Mucosa of gallbladder (tissue), 1 donor: ENCODE measurements at regions not wholly inside any gene's neighbourhood (a gene's known extent, or its start where the extent isn't known, plus 50 kb on each side); places are given as distances from the start of the nearest gene placed in this dataset.

ENCODE experiments used
- DNase-seq: peaks from one replicate; pipeline ENCODE4 v3.0.0-alpha.2; 2020; ENCODE audit warnings: low spot score
- donor health status: DM: no; HTN: no; CAD: no.

DNA sequence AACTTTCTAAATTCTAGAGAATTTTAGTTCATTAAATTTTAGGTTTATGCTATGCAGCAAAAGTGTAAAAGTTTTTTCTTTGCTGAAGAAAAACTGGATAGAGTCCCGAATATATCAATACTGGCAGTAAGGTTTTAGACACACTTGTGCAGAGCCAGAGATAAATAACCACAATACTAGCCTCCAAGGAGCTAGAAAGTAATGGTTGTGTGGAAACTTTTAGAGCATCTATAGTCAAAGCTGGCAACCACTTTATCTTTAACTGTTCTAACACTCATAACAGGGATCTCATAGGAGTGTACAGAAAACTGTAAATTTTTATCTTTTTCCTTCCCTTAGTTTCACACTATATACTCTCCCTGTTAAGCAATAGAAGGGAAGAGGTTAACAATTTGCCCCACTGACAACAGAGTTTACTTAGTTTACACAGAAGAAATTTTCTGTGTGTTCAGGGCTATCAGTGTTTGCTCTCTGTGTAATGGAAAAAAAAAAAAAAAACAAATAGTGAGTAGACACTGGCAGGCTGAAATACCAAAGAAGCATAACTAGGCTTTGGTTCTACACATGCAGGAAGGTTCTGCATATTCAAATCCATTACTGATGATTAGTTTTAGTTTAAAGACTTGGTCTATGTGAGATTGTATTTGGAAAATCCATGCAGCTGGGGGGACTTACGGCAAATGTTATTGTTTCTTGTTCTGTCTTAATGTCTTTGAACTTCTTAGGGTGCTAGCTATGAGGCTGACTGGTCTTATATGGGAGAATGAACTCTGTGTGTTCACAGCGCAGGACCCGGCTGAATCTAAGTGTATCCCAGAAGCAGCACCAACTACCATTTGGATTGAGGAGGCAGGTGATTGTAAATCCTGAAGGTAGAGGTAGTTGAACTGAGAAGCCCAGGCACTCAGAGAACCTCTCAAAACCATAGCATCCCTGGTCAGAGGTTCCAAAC lies 187.6 kb downstream of the PCSK1 start:
- no peak for DNase-seq

DNA sequence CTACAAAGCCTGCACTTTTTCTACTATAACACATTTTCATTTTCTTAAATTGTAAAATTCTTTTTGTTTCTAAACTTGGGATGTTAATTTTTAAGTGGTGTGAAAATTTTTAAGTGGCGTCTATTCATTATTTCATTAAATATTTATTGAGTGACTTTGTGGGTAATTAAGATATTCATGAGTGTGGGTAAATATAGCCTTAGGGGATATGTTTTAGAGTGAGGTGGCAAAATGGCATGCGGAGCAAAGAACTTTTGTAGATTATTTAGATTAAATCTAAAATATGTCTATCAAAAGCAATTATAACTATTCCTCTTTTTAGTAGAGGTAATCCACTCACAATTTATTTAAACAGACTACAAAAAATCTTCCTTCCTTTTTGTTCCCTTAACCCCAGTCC lies 188.4 kb downstream of the PCSK1 start:
- DNase-seq: no peak

DNA sequence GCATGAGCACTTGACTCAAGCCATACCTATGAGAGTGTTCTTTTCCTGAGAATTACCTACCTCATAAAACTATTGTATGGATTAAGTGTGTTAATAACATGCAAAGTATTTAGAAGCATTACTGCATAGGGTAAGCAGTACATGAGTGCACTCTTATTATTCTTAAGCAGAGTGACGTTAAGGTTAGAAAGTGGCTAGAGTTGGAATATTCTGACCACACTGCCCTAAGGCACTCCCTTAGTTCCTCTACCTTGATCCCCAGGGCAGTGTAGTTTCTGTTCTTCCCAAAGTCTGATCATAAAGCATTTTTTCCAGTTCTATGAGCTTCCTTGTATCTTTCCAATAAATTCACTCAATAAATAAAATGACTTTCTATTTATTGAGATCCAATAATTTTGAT lies 189.2 kb downstream of the PCSK1 start:
- DNase-seq: no peak

DNA sequence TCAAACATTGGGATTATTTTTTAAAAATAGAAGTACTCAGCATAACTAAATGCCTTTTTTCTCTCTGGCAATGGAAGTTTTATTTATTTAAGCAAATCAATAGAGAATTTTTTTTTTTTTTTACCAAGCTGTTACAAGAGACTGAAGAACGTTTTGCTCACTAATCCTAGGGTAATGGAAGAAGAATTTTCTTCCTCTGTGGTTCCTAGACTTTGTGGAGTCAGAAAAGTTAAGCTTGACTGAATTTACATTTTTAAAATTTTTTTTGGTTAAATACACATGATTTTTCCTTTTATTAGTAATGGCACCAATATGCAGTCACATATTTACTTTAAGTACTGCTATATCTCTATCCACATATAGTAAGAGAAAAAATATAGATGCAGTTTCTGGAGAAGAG lies 189.8 kb downstream of the PCSK1 start:
- no peak for DNase-seq

DNA sequence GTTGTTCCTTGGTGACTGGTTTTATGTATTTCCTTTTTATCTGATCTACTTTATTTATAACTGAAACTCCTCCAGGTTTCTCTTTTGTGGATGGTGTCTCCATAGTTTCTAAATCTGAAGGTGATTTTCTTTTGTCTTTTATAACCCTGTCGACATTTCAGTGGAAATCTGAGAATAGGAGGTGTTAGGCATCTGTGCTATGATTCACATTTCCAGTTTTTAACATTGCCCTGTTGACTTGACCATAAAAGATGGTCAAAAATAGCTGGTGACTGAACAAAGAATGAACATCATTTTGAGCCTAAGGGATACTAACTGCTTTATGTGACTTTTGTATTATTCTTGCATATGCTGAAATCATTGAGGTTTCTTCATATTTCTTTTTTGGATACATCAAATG lies 190.5 kb downstream of the PCSK1 start:
- DNase-seq: no peak

DNA sequence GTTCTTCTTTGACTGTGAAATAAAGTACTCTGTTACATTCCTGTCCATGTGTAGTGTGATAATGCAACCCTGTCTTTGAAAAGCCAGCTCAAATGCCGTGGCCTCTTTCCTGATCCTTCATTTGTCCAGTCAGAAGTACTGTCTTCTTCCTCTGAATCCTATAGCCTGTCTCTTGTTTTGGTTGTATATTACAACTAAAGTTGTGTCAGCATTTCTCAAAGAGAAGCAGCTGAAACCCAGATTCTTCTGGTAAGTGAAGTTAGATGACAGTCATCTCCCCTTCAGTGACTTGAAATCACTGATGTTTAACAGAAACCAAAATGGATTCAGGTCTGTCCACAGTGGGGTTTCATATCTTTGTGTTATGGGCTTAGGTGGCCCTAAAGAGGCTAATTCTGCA lies 196.2 kb downstream of the PCSK1 start:
- no peak for DNase-seq

DNA sequence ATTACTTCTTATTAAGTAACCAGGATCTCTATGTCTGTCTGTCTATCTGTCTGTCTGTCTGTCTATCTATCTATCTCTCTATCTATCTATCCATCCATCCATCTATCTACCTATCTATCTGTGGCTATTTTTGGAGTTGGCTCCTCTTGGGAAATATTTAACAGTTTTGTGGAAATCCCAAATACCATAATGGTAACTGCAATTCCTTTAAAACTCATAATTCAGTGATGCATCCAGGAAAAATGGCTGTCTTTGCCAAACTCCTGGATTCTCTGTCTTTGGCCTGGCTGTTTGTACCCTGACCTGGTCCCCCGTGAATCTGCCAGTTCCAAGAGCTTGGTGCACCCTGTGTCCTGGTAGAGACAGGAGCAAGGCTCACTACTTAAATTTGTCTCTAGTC lies 197.0 kb downstream of the PCSK1 start:
- no peak for DNase-seq

DNA sequence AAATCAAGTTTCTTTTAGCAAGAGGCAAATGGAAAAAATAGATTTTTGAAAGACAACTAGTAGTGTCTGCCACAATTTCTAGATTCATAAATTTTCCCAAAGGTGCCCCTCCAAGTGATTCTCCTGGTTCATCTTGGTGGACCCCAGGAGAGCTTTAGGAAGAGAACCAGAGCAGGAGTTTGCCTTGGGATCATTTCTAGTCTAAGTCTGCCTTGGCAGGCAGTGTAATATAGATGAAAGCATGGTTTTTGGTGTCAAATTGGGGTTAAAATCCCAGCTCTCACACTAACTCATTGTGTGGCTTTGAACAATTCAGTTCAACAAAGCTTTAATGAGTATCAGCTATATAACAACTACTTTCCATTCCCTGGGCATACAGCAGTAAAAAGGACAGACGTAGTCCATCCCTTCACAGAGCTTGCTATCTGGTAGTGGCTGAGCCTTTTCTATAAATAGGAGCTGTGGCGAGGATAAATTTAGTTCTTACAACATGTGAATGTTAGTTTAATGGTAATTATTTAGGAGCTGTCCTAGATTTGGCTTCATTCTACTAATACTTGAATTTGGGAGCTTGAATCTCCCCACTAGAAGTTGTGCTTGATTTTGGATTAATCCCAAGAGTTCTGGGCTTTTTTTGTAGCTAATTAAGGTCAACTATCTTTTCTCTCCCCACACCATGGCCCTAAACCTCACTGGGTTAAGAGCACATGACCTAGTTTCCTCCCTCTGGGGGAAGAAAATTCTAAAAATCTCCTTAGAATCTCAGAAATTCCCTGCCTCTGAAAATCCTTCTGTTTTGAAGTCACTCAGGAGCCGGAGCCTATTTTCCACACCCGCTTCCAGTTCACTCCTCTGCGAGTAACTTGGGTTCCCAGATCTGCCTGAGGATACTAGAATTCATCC lies 197.8 kb downstream of the PCSK1 start:
- no peak for DNase-seq

DNA sequence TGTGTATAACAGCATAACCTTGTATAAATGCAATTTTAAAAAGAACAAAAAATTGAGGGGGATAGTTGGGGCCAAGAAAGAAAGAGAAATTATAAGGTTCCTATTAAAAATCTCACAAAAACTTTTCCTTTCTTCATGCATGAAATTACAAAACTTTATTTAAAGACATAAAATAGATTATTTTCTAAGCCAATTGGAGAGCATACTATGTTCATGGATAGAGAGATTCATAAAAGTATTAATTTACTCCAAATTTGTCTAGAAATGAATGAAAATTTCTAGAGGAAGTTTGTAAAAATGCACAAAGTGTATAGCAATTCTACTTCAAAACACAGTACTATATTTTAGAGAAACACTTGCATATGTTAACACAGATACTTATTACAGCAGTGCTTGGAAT lies 200.4 kb downstream of the PCSK1 start:
- no peak for DNase-seq

DNA sequence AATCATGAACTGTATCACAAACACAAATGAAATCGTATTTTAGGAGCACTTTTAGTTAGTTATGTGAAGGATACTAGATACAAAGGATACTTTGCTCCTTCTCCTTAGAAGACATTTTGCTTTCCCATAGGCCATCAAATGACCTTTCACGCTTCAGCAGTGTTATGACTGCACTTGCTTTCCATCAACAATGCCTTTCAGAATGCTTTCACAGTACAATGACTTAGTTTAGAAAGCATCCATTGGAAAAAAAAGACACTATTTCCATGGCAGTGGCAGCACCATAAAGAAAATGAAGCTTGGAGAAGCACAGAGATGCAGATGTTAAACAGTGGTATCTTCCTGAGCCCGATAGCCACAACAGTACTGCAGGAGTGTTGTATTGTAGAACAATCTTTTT lies 203.9 kb downstream of the PCSK1 start:
- no peak for DNase-seq

DNA sequence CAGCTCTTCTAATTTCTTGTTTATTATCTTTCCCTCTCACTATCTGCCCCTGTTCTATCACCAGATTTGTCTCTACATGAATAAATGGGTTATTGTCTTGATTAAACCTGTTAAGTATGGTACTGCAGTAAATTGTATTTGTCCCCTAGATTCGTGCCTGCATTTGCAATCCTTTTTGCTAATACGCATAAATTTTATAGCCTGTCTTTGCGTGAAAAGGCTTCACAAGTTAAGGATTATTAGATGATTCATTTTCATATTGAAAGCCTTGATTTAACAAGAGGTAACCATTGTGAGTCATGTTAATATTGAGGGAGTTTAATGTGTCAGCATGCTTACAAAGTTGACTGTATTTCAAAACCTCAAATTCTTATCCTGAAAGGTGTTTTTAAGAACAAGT lies 204.6 kb downstream of the PCSK1 start:
- no peak for DNase-seq

DNA sequence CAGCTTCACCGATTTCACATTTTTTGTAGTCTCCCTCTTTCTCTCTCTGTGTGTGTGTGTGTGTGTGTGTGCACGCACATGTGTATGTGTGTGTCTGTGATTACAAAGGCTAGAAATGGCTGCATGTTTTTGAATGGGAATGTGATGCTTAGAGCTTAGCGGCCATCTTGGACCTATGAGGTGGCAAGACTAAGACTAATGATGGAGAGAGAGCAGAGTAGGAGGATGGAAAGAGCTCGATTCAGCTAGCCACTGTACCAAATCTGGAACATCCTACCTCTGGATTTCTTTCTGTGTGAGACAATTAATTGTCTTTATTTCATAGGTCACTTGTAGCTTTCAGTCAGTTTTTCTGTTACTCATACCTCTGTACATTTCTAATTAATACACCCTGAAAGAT lies 205.1 kb downstream of the PCSK1 start:
- no peak for DNase-seq

DNA sequence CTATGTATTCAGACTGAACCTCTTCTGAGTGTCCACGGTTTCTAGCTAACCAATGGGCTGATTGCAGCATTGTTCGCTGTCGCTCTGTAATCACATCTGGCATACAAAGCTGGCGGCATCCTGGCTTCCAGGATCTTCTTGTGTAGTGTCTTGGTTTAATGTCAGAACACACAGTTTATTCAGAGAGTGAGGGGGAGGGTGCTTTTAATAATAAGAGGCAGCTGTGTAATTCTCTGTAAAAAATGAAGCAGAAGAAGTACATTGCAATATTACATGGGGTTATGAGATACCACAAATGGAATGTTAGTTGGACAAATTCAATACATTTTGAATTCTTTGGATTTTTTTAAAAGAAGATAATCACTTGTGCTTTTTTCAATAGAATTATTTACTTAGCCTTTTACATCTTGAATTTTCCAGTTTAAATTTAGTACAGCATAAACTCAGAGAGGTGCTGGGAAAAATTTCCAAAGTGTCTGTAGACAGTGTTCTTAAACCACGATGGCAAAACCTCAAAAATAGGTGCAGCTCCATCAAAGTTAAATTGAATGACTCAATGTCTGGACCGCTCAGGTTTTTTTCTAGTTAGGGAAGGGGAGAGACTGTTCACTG lies 206.0 kb downstream of the PCSK1 start:
- DNase-seq: no peak

DNA sequence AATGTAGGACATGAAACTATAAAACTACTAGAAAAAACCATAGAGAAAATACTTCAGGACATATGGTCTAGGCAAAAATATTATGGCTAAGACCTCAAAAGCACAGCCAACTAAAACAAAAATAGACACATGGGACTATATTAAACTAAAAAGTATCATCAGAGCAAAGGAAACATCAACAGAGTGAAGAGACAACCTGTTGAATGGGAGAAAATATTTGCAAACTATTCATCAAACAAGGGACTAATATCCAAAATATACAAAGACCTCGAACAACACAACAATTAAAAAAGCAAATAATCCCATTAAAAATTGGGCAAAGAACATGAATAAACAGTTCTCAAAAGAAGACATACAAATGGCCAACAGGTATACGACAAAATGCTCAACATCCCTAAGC lies 210.9 kb downstream of the PCSK1 start:
- DNase-seq: no peak

DNA sequence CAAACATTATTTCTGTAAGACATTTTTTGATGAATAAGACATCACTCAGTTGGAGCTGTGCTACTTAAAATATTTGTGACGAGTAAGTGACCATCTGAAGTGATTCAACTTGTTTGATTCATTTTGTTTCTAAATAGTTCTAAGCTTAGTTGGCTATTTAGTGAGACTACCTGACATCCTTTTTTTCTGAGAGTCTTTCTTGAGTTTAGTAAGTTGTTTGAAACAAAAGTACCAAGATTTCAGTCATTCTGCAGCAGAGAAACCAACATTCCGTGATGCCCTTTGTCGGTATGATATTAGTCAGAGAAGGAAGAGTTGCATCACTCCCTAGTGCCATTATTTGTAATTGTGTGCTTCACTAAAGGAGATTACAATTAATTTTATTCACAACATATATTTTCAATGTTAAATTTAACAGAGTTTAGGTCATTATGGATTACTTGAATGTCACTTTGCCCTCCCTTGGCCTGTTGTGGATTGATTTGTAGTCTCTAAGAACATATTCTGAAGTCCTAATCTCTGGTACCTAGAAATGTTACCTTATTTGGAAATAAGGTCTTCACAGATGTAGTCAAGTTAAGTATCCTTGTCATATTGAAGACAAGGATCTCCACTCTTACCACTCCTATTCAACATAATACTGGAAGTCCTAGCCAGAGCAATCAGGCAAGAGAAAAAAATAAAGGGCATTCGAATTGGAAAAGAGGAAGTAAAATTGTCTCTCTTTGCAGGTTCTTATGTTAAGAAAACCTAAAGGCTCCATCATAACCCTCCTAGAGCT lies 212.2 kb downstream of the PCSK1 start:
- DNase-seq: no peak

DNA sequence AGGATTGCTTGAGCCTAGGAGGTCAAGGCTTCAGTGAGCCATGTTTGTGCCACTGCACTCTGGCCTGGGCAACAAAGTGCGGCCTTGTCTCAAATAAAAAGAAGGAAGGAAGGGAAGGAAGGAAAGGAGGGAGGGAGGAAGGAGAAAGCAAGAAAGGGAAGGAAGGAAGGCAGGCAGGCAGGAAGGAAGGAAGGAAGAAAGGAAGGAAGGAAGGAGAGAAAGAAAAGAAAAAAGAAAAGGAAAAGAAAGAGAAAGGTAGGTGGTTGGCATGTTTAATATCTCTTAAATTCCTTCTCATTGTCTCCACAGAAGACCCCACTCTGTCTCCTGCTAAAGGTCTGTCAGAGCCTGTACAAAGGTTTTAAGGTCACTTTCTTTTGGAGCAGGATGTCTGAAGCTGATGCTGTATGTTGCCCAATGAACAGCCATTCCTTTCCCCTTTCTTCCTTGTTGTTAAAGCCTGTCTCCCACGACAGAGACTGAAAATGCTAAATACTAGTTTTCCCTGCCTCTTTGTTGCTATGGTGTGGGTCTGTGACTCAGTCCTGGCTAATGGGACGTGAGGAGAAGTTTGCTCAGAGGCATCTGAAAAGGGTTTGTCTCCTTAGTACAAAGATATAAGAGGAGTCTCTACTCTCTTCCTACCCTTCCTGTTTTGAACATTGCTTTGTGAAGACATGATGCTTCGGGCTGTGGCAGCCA lies 213.3 kb downstream of the PCSK1 start:
- DNase-seq: no peak

DNA sequence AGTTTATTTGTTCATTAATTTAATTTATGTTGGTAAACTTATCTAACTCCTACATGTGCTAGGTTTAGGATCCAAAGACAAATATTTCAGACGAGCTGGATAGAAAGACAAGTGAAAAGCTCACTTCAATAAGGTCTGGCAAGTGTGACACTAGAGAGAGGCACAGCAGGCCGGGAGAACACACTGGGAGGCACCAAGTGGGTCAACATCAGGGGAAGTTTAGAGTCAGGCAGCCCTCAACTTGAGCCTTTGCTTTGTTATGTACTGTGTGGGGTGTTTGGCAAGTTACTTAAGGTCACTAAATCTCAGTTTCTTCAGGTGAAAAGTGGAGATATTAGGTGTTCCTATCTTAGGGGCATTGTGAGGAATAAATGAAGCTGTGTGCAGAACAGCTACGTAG lies 214.4 kb downstream of the PCSK1 start:
- no peak for DNase-seq

DNA sequence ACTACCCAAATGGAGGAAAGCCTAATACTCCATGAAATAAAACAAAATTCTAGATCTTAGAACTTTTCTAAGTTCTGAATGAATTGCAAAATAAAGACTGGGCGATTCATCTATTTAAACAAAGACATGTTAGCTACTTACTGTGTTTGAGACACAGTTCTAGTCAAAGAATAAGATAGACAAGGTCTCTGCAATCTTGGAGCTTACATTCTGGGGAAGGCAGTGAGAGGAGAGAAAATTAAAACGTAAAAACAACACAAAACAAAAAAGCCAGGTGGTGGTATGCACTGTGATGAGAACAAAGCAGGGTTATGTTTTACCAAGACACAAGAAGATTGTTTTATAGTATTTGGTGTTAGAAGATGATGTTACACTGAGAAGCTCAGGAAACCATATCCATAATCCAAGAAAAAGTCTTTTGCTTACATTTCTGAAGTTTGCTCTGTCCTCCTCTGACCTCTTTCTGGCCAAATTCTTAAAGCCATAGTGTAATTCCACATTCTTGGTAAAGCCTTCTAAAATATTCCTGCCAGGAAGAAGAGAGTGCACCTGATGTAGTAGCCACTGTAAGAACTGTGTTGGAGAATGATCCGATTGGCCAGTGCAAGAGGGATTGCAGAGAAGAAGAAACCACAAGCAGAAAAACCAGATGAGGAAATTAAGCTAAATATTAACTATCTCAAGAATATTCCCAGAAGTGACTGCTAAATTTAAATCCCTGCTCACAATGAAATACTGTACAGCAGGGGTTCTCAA lies 218.4 kb downstream of the PCSK1 start:
- DNase-seq: peak; percentile 18

DNA sequence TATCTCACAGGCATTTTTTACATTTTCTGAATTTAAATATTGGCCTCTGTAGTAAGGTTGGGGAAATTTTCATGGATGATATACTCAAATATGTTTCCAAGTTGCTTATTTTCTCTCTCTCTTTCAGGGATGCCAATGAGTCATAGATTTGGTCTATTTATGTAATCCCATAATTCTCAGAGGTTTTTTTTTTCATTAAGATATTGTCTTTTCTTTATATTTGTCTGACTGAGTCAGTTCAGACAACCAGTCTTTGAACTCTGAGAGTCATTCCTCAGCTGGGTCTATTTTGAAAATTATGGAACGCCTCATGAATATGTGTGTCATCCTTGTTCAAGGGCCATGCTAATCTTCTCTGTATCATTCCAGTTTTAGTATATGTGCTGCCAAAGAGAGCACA lies 223.2 kb downstream of the PCSK1 start:
- no peak for DNase-seq

DNA sequence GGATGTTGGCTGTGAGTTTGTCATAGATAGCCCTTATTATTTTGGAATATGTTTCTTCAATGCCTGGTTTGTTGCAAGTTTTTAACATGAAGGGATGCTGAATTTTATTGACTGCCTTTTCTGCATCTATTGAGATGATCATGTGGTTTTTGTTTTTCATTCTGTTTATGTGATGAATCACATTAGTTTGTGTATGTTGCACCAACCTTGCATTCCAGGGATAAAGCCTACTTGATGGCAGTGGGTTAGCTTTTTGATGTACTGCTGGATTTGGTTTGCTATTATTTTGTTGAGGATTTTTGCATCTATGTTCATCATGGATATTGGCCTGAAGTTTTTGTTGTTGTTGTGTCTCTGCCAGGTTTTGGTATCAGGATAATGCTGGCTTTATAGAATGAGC lies 225.6 kb downstream of the PCSK1 start:
- DNase-seq: no peak
